Esophagus muscularis mucosa (tissue), 4 donors: ENCODE measurements at regions not wholly inside any gene's neighbourhood (a gene's known extent, or its start where the extent isn't known, plus 50 kb on each side); places are given as distances from the start of the nearest gene placed in this dataset.

Experiments
- DNase-seq: peaks from one replicate; pipeline ENCODE4 v3.0.0-alpha.2; 2017; ENCODE audit errors: extremely low spot score
- H3K27ac ChIP-seq, 4 donors: fragments of 200-600 bp; sonication (generic); replicated peaks in 1 of 4; 1 replicate in 3 of 4; 2 replicates in 1 of 4; pipeline ENCODE4 v1.5.1; 2016 to 2019; ENCODE audit warnings: mild to moderate bottlenecking in 1 of 4
- H3K27me3 ChIP-seq, 4 donors: fragments of 200-600 bp; sonication (generic); one replicate each; pipeline versions ENCODE4 v1.5.1 to v1.6.0; 2016 to 2019
- H3K36me3 ChIP-seq, 4 donors: fragments of 200-600 bp; sonication (generic); one replicate each; pipeline ENCODE4 v1.5.1; 2016 to 2019
- H3K4me1 ChIP-seq, 4 donors: fragments of 200-600 bp; sonication (generic); one replicate each; pipeline ENCODE4 v1.5.1; 2016 to 2019
- H3K4me3 ChIP-seq, 4 donors: fragments of 200-600 bp; sonication (generic); 1 replicate in 2 of 4; 2 replicates in 2 of 4; pipeline ENCODE4 v1.5.1; 2016 to 2019; ENCODE audit warnings: mild to moderate bottlenecking in 4 of 4, moderate library complexity in 1 of 4
- H3K9me3 ChIP-seq, 4 donors: fragments of 200-600 bp; sonication (generic); 1 replicate in 3 of 4; 2 replicates in 1 of 4; pipeline ENCODE4 v1.5.1; 2016 to 2019
- EP300 ChIP-seq: sonication (generic); formaldehyde crosslinking; IDR thresholded peaks from one replicate; pipeline ENCODE4 v1.6.1; 2017; ENCODE audit warnings: antibody characterized with exemption
- POLR2A ChIP-seq: fragments of 450-650 bp; IDR thresholded peaks from one replicate; pipeline ENCODE4 v1.6.1; 2017; ENCODE audit warnings: antibody characterized with exemption, moderate library complexity, mild to moderate bottlenecking, low read depth
- POLR2AphosphoS5 ChIP-seq, 2 donors: sonication (generic); formaldehyde crosslinking; IDR thresholded peaks; one replicate each; pipeline ENCODE4 v1.6.1; 2017; ENCODE audit warnings: antibody characterized with exemption in 2 of 2
- WGBS: methylation state at CpG from one replicate; pipeline ENCODE4 v1.1.5; 2018; 5-methylcytosine and 5-hydroxymethylcytosine counted together
- intact Hi-C: fragments of 100-400 bp; cut with DNase I; formaldehyde crosslinking; loops from one replicate; pipeline ENCODE4 v1.15.1; 2023
- TF ChIP-seq, protein P1 (sequence below), 3 experiments: fragments of 200-600 bp in 2 of 3; fragments of 450-650 bp in 1 of 3; sonication (generic) in 2 of 3; IDR thresholded peaks; one replicate each; pipeline ENCODE4 v1.5.1; 2017 to 2019; ENCODE audit warnings: antibody characterized with exemption in 3 of 3, mild to moderate bottlenecking in 2 of 3, moderate library complexity in 1 of 3

- Histone ChIP-seq H3K4me1 (no peaks in the 10 kb centered on the region), H3K27me3 (no peaks in the 10 kb centered on the region), H3K9me3 (no peaks in the 10 kb centered on the region), H3K36me3 (no peaks in the 10 kb centered on the region), H3K27ac (no peak overlapping the region), H3K4me3 (no peak overlapping the region)
- WGBS, result 54% methylated on average over 3 of the region's 3 CpGs
- TF ChIP-seq, protein P1, sequence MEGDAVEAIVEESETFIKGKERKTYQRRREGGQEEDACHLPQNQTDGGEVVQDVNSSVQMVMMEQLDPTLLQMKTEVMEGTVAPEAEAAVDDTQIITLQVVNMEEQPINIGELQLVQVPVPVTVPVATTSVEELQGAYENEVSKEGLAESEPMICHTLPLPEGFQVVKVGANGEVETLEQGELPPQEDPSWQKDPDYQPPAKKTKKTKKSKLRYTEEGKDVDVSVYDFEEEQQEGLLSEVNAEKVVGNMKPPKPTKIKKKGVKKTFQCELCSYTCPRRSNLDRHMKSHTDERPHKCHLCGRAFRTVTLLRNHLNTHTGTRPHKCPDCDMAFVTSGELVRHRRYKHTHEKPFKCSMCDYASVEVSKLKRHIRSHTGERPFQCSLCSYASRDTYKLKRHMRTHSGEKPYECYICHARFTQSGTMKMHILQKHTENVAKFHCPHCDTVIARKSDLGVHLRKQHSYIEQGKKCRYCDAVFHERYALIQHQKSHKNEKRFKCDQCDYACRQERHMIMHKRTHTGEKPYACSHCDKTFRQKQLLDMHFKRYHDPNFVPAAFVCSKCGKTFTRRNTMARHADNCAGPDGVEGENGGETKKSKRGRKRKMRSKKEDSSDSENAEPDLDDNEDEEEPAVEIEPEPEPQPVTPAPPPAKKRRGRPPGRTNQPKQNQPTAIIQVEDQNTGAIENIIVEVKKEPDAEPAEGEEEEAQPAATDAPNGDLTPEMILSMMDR (IDR thresholded peaks at IDR 0.05), result no peak
- no peak for TF ChIP-seq EP300
- no peak for TF ChIP-seq POLR2AphosphoS5 (IDR thresholded peaks at IDR 0.05)
- no peak for TF ChIP-seq POLR2A
- DNase-seq, result no peak
- intact Hi-C loops, result no loop called here
Measured at GRCh38 chr16:6576606-6577005, 756.0 kb upstream of the RBFOX1 start.

GRCh38 chr16:6576113-6576512 is 756.5 kb upstream of the RBFOX1 start:
- Histone ChIP-seq H3K36me3 (no peaks in the 10 kb centered on the region), H3K9me3 (no peaks in the 10 kb centered on the region), H3K27me3 (no peaks in the 10 kb centered on the region), H3K4me1 (no peaks in the 10 kb centered on the region), H3K27ac (no peak overlapping the region), H3K4me3 (no peak overlapping the region)
- 67% methylated on average over 10 of the region's 10 CpGs for WGBS
- TF ChIP-seq EP300, result no peak
- no peak for TF ChIP-seq POLR2AphosphoS5 (IDR thresholded peaks at IDR 0.05)
- TF ChIP-seq POLR2A, result no peak
- TF ChIP-seq, protein P1 (IDR thresholded peaks at IDR 0.05), result no peak
- DNase-seq, result no peak
- intact Hi-C loops, result no loop called here

DNA sequence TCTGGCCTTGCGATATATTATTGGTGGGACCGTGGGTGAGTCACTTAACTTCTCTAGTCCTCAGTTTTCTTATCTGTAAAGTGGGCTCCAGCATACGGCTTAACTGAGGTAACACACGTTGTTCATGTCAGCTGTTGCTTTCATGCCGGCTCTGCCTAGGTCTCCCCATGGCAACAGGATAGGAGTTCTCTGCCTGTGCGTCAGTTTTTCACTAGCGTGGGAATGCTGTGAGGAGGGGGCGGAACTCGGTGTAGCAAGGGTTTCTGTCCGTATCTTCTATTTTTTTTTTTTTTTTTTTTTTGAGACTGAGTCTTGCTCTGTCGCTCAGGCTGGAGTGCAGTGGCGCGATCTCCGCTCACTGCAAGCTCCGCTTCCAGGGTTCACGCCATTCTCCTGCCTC is 758.5 kb upstream of the RBFOX1 start:
- WGBS, result 94% methylated on average over 16 of the region's 16 CpGs
- H3K4me1 ChIP-seq, result no peaks in the 10 kb centered on the region
- H3K27ac ChIP-seq, result no peak overlapping the region
- H3K9me3 ChIP-seq, result no peaks in the 10 kb centered on the region
- no peak for TF ChIP-seq EP300
- TF ChIP-seq, protein P1 (IDR thresholded peaks at IDR 0.05), result no peak
- no peak for TF ChIP-seq POLR2AphosphoS5 (IDR thresholded peaks at IDR 0.05)
- no peak for TF ChIP-seq POLR2A
- no peaks in the 10 kb centered on the region for H3K27me3 ChIP-seq
- intact Hi-C loops, result no loop called here
- H3K36me3 ChIP-seq, result no peaks in the 10 kb centered on the region
- no peak overlapping the region for H3K4me3 ChIP-seq
- no peak for DNase-seq

- WGBS, result 19% methylated on average over 17 of the region's 22 CpGs
- Histone ChIP-seq H3K27me3 (no peaks in the 10 kb centered on the region), H3K36me3 (no peaks in the 10 kb centered on the region), H3K4me3 (no peak overlapping the region), H3K27ac (no peak overlapping the region), H3K9me3 (no peaks in the 10 kb centered on the region), H3K4me1 (no peaks in the 10 kb centered on the region)
- TF ChIP-seq POLR2AphosphoS5 (IDR thresholded peaks at IDR 0.05), result no peak
- TF ChIP-seq, protein P1 (IDR thresholded peaks at IDR 0.05), result no peak
- no peak for TF ChIP-seq EP300
- TF ChIP-seq POLR2A, result no peak
- intact Hi-C loops, result no loop called here
- no peak for DNase-seq
Measured at GRCh38 chr16:6573577-6573976, 759.1 kb upstream of the RBFOX1 start.

- WGBS, result 36% methylated on average over 5 of the region's 5 CpGs
- Histone ChIP-seq H3K9me3 (no peaks in the 10 kb centered on the region), H3K36me3 (no peaks in the 10 kb centered on the region), H3K27ac (no peak overlapping the region), H3K4me3 (no peak overlapping the region), H3K27me3 (no peaks in the 10 kb centered on the region), H3K4me1 (no peaks in the 10 kb centered on the region)
- no peak for DNase-seq
- intact Hi-C loops, result no loop called here
- TF ChIP-seq POLR2AphosphoS5 (IDR thresholded peaks at IDR 0.05), result no peak
- TF ChIP-seq, protein P1 (IDR thresholded peaks at IDR 0.05), result no peak
- no peak for TF ChIP-seq EP300
- no peak for TF ChIP-seq POLR2A
Measured at GRCh38 chr16:6571044-6571443, 761.6 kb upstream of the RBFOX1 start.
